Stimulated activated CD8-positive, alpha-beta memory T cell treated with anti-CD3 and anti-CD28 coated beads, Interleukin-4, amount 100 ng/mL, for 48 hours (primary cell): ENCODE measurements at regions not wholly inside any gene's neighbourhood (a gene's known extent, or its start where the extent isn't known, plus 50 kb on each side); places are given as distances from the start of the nearest gene placed in this dataset.
"Not testable (repeated sequence)": the region's sequence is repeated elsewhere in the genome, so short reads cannot be mapped to it uniquely, and the experiment has no call there.

Source experiments
- DNase-seq: peaks from one replicate; pipeline ENCODE4 v3.0.0-alpha.2; 2020

GRCh38 chr1:73463873-73464272 lies 734.1 kb downstream of the LRRIQ3 start:
- DNase-seq, result no peak

DNA sequence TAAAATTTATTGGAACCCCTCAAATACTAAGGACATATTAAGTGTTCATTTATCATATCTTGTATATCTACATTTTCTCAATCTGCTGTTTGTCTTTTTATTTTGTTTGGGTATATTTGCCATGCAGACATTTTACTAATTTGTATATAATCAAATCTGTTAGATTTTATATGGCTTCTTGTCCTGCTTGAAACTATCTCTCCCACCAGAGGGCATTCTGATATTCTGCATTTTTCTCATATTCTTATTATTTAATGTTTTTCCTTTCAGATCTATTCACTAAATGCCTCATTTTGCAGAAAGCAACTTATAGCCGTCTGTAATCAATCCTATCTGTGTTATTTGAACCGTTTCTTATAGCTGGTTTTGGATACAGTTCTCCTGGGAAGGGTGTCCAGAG lies 745.5 kb downstream of the LRRIQ3 start:
- no peak for DNase-seq

DNA sequence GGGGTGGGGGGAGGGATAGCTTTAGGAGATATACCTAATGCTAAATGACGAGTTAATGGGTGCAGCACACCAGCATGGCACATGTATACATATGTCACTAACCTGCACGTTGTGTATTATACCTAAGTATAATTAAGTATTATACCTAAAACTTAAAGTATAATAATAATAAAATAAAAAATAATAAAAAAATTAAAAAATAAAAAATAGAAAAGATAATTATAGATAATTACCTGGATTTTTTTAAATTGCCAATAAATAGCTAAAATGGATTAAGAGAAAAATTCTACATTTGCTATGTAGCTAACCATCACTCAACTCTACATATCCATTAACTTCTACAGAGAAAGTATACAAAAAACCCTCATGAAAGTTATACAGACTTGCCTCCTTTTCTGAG lies 747.3 kb downstream of the LRRIQ3 start:
- DNase-seq, result not testable (repeated sequence)

DNA sequence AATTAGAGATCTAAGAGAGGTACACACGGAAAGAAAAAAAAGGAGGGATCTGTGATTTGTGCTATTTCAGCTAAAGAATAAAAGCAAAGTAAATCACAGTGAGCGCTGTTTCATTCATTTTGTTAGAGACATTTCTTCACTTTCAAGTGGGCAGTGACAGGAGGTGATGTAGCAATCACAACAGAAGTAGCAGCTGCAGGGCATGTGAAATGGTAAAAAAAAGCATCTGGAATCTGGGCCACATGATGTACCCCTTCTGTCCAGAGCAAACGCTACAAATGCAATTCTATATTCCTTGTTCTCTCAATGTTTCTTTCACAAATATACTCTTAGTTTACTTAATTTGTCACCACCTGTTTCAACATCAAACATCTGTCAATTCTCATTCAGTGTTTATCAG lies 786.5 kb downstream of the LRRIQ3 start:
- DNase-seq, result no peak

DNA sequence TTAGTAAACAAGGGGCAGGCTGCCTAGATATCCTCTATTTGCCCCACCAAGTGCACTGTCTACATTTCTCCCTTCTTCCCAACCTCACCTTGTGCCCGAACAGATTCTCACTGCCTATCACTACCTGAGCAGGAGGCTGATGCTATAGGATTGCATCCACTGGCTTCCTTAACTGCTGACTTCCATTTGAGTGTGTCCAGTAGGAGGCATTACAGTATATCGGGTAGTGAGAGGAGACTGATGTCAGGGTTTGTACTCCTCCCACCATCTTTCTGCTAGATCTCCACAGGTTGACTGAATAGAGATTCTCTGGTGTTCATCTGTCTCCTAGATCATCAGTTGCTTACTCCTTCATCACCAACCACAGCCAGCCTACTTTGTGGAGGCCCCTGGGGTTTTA lies 796.3 kb downstream of the LRRIQ3 start:
- DNase-seq, result no peak

DNA sequence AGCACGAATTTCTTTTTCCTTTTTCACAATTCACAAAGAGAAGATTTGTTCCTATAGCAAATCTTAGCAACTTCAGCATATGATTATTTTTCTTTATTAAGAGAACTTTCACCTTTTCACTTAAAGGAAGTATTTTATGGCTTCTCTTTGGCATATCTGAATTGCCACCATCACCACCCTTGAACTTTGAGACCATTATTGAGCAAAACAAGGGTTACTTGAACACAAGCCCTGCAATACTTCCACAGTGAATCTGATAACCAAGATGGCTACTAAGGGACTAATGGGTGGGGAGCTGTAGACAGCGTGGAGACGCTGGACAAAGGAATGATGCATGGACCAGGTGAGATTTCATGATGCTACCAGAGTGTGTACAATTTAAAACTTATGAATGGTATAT lies 815.0 kb downstream of the LRRIQ3 start:
- DNase-seq, result no peak

GRCh38 chr1:73366734-73367413 lies 831.1 kb downstream of the LRRIQ3 start:
- no peak for DNase-seq

DNA sequence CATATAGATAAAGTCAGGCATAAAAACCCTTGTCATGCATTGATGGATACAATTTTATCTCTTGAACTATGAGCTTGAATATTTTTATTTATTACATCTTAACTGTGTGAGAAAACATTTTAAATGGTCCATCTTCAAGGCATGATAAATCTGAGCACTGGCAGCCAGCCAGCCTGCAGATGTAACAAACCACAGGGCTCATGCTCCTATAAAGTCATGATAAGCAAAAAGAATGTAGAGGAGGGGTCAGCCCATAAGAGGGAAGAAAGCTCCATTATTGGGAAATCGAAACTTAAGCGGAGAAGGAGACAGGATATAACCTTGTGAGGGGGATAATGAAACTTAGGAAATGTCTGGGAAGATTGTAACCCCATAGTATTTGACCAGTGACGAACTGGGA lies 839.0 kb downstream of the LRRIQ3 start:
- no peak for DNase-seq

DNA sequence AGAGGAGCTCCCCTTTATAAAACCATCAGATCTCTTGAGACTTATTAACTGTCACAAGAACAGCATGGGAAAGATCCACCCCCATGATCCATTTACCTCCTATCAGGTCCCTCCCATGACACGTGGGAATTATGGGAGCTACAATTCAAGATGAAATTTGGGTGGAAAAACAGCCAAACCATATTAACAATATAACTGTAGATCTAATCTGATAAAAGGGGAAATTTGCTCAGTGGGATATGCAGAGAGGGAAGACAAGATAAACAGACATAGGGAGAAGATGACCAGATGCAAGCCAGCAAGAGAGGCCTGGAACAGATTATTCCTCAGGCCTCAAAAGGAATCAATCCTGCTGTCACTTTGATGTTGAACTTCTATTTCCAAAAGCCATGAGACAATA lies 841.5 kb downstream of the LRRIQ3 start:
- DNase-seq, result no peak

GRCh38 chr1:73343947-73344346 lies 854.0 kb downstream of the LRRIQ3 start:
- no peak for DNase-seq

GRCh38 chr1:73333847-73334503 lies 864.0 kb downstream of the LRRIQ3 start:
- DNase-seq, result no peak

GRCh38 chr1:73331726-73332125 lies 866.2 kb downstream of the LRRIQ3 start:
- no peak for DNase-seq

GRCh38 chr1:73327998-73328397 lies 870.0 kb downstream of the LRRIQ3 start:
- no peak for DNase-seq

DNA sequence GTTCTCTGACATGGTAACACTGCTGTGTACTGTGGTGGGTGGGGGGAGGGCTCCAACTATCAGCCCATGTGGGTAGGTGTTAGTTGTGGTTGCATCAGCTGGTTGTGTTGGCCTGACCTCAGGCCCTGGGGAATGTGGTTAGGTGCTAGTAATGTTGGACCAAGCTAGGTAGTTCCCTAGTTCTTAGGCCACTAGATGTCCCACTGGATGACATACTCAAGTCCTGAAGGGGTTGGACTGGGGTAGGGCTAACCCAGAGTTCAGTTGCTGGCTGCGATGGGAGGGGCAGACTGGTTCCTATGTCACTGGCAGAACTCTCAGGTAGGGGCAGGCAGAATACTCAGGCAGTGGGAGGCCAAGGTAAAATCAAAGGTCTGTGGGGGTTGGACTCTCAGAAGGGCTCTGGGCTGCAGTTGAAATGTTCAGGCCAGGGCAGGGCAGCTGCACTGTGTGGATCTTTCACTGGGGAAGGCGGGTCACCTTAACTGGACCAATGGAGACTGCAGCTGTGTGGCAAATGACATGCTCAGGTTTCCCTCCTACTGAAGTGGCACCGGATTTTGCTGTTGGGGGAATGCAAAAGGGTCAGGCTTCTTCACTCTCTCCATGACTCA lies 870.7 kb downstream of the LRRIQ3 start:
- DNase-seq, result no peak

DNA sequence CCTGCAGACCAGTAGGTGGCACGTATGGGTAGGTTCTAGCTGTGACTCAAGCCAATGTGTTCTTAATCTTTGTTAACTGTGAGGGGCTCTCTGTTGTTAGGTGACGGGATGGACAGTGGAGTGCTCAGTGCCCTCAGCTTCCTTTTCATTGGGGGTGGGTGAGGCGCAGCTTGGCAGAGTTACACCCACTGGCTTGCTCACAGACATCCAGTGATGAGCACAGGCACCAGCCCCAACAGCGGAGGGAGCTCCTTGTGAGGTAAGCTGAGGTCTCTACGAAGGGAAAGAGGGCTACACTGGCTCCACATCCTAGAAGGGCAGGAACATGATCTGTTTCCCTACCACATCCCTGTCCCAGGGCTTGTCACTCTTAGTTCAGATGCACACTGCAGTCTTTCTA lies 871.3 kb downstream of the LRRIQ3 start:
- DNase-seq, result no peak

DNA sequence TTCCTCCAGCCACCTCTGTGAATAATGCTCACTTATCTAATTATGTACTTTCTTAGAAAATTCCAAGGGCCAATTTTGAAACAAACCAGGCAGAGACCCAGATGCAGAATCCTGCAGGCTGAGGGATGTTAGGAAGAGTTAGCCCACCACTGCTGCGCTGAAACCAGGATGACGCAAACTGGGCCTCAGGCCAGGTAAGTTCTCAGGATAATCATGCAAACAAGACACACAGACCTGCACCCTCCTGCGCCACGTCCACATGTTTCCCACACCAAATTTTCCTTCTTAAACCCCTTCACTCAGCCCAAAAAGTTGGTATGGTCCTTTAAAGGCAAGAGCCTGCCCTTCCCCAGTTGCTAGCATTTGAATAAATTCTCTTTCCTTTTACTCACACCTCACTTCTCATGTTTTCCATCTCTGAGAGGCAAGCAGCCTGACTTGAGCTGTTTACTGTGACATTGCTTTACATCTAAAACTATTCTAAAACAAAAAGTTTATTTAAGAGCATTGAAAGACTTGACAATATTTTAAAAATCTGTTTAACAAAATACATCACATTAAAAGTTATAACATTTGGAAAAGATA lies 887.1 kb downstream of the LRRIQ3 start:
- DNase-seq, result no peak

- DNase-seq, result no peak
Observed at GRCh38 chr1:73306899-73307555, 890.9 kb downstream of the LRRIQ3 start.

- DNase-seq, result no peak
Observed at GRCh38 chr1:73273886-73274285, 924.1 kb downstream of the LRRIQ3 start.

- not testable (repeated sequence) for DNase-seq
Observed at GRCh38 chr1:73245196-73245595, 952.8 kb downstream of the LRRIQ3 start.

GRCh38 chr1:73218995-73219546 lies 936.7 kb upstream of the NEGR1 start:
- DNase-seq, result no peak

GRCh38 chr1:73205294-73205973 lies 923.1 kb upstream of the NEGR1 start:
- no peak for DNase-seq

DNA sequence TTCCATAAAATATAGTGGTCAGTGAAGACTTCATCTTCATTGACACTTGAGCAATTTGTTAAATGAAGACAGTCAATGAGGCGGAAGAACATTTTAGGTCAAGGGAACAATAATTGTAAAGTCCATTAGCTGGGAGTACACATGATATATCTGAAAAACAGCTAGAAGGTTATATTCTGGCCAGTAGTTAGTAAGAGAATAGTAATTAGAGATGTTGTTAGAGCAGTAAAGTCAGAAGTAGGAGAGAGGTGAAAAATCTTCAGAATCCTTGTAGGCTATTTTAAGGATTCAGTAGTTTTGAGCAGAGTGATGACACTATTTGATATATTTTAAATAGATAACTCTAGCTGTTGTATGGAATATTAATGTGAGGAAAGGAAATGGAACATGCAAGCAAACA lies 915.6 kb upstream of the NEGR1 start:
- no peak for DNase-seq

DNA sequence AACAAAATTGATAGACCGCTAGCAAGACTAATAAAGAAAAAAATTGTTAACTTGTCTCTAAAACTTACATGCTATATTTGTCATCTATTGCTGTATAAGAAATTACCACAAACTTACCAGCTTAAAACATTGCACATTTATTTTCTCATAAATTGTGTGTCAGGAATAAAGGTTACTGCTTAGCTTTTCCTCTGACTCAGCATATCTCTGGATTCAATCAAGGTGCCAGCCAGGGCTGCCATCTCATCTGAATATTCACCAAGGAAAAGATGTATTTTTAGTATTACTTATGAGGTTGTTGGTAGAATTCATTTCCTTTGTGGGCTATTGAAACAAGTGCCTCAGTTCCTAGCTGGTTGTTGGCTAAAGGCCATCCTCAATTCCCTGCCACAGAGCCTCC lies 912.6 kb upstream of the NEGR1 start:
- no peak for DNase-seq
